ENCODE measurements at regions not wholly inside any gene's neighbourhood (a gene's known extent, or its start where the extent isn't known, plus 50 kb on each side); places are given as distances from the start of the nearest gene placed in this dataset.

GRCh38 chr5:82910491-82910890 is 166.7 kb downstream of the TMEM167A start:
- TF ChIP-seq CTCF (IDR thresholded peaks at IDR 0.05), result no peak
- TF ChIP-seq POLR2A (IDR thresholded peaks at IDR 0.05), result no peak

All from upper lobe of left lung (tissue), 4 donors.